ENCODE measurements at regions not wholly inside any gene's neighbourhood (a gene's known extent, or its start where the extent isn't known, plus 50 kb on each side); places are given as distances from the start of the nearest gene placed in this dataset.

- Mint-ChIP-seq H3K27me3 (ENCODE audit: insufficient read depth) (no peaks in the 10 kb centered on the region), H3K4me1 (ENCODE audit: low read depth) (no peaks in the 10 kb centered on the region), H3K36me3 (ENCODE audit: low read depth) (no peaks in the 10 kb centered on the region), H3K27ac (no peak overlapping the region), H3K9me3 (peaks cover 3% of the 10 kb centered on the region), H3K4me3 (no peak overlapping the region)
- no peak for DNase-seq (ENCODE audit: low spot score)
- intact Hi-C loops (cut with micrococcal nuclease), result no loop called here
Observed at GRCh38 chr6:78502386-78502887, 364.9 kb upstream of the IRAK1BP1 start.

DNA sequence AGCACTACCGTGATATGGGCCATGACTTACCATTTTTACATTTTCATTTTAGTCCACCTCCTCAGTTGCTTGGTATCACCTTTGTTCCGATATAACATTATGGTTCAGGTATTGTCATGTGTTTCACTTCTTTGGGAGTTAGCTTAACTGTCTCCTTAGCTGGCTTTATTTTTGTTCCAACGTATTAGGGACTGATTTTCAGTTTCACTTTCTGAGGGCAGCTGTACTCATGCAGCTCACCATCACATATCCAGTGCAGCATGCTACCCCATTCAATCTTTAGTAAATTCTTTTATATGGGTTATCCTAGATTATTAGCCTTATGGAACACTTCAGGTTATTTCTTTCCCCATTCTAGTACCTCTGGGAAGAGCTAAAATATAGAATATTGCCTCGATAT, 362.2 kb upstream of the IRAK1BP1 start:
- Mint-ChIP-seq H3K36me3 (ENCODE audit: low read depth) (no peaks in the 10 kb centered on the region), H3K4me3 (no peak overlapping the region), H3K27ac (no peak overlapping the region), H3K27me3 (ENCODE audit: insufficient read depth) (no peaks in the 10 kb centered on the region), H3K4me1 (ENCODE audit: low read depth) (no peaks in the 10 kb centered on the region), H3K9me3 (peaks cover 3% of the 10 kb centered on the region)
- intact Hi-C loops (cut with micrococcal nuclease), result no loop called here
- DNase-seq (ENCODE audit: low spot score), result no peak

DNA sequence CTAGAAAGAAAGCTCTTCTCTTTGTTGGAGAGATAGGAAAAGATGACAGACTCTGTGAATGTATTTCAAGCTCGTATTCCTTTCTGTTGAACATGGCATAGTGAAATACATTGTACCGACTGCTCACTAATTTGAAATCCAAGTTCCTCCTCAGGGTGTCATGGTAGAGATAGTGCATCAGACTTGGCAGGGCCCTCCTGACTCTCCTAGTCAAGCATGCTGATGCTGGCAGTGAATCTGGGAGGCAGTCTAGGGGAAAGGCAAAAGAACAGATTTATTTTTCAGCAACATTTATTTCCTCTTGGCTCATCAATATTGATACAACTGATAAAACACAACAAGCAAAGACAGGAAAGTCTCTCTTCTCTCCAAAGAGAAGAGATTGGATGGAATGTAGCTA, 356.3 kb upstream of the IRAK1BP1 start:
- H3K4me1 Mint-ChIP-seq (ENCODE audit: low read depth), result no peaks in the 10 kb centered on the region

GRCh38 chr6:78513856-78514255, 353.5 kb upstream of the IRAK1BP1 start:
- intact Hi-C loops (cut with micrococcal nuclease), result no loop called here
- Mint-ChIP-seq H3K36me3 (ENCODE audit: low read depth) (no peaks in the 10 kb centered on the region), H3K9me3 (no peaks in the 10 kb centered on the region), H3K4me3 (no peak overlapping the region), H3K27ac (no peak overlapping the region), H3K27me3 (ENCODE audit: insufficient read depth) (no peaks in the 10 kb centered on the region), H3K4me1 (ENCODE audit: low read depth) (no peaks in the 10 kb centered on the region)
- DNase-seq (ENCODE audit: low spot score), result no peak

More for the DNA sequence above, 356.3 kb upstream of the IRAK1BP1 start:
- no peaks in the 10 kb centered on the region for H3K36me3 Mint-ChIP-seq (ENCODE audit: low read depth)
- H3K4me3 Mint-ChIP-seq, result no peak overlapping the region
- no peaks in the 10 kb centered on the region for H3K9me3 Mint-ChIP-seq
- DNase-seq (ENCODE audit: low spot score), result no peak
- no peaks in the 10 kb centered on the region for H3K27me3 Mint-ChIP-seq (ENCODE audit: insufficient read depth)
- intact Hi-C loops (cut with micrococcal nuclease), result no loop called here
- no peak overlapping the region for H3K27ac Mint-ChIP-seq

GRCh38 chr6:78515271-78515670, 352.1 kb upstream of the IRAK1BP1 start:
- H3K36me3 Mint-ChIP-seq (ENCODE audit: low read depth), result no peaks in the 10 kb centered on the region
- H3K27ac Mint-ChIP-seq, result no peak overlapping the region
- no peaks in the 10 kb centered on the region for H3K27me3 Mint-ChIP-seq (ENCODE audit: insufficient read depth)
- no peak for DNase-seq (ENCODE audit: low spot score)
- intact Hi-C loops (cut with micrococcal nuclease), result no loop called here
- no peaks in the 10 kb centered on the region for H3K9me3 Mint-ChIP-seq
- no peak overlapping the region for H3K4me3 Mint-ChIP-seq
- no peaks in the 10 kb centered on the region for H3K4me1 Mint-ChIP-seq (ENCODE audit: low read depth)

- Mint-ChIP-seq H3K36me3 (ENCODE audit: low read depth) (no peaks in the 10 kb centered on the region), H3K4me3 (no peak overlapping the region), H3K4me1 (ENCODE audit: low read depth) (no peaks in the 10 kb centered on the region), H3K27ac (no peak overlapping the region), H3K9me3 (no peaks in the 10 kb centered on the region), H3K27me3 (ENCODE audit: insufficient read depth) (no peaks in the 10 kb centered on the region)
- intact Hi-C loops (cut with micrococcal nuclease), result no loop called here
- no peak for DNase-seq (ENCODE audit: low spot score)
Observed at GRCh38 chr6:78517399-78517798, 350.0 kb upstream of the IRAK1BP1 start.

DNA sequence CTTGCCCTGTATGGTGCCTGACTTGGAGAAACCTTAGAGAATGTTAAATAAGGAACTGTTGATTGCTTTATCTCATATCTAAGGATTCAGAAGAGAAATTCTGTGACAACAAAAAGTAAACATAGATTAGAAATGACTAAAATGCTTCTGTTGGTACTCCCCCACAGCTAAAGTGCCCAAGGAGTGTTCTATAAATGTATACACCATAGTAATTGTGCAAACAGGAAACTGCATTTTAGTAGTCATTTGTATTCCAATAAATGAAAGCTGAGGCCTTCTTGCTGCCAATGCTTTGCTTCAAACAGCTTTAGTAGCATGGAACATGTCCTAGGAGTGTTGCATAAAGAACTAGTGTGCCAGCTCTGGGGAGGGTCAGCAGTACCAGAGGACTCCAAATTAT, 343.7 kb upstream of the IRAK1BP1 start:
- Mint-ChIP-seq H3K27ac (no peak overlapping the region), H3K27me3 (ENCODE audit: insufficient read depth) (no peaks in the 10 kb centered on the region), H3K9me3 (no peaks in the 10 kb centered on the region), H3K4me1 (ENCODE audit: low read depth) (no peaks in the 10 kb centered on the region), H3K36me3 (ENCODE audit: low read depth) (no peaks in the 10 kb centered on the region), H3K4me3 (no peak overlapping the region)
- intact Hi-C loops (cut with micrococcal nuclease), result no loop called here
- no peak for DNase-seq (ENCODE audit: low spot score)

GRCh38 chr6:78525976-78526375, 341.4 kb upstream of the IRAK1BP1 start:
- H3K4me1 Mint-ChIP-seq (ENCODE audit: low read depth), result no peaks in the 10 kb centered on the region
- H3K9me3 Mint-ChIP-seq, result no peaks in the 10 kb centered on the region
- H3K27ac Mint-ChIP-seq, result no peak overlapping the region
- intact Hi-C loops (cut with micrococcal nuclease), result no loop called here
- no peak for DNase-seq (ENCODE audit: low spot score)
- no peak overlapping the region for H3K4me3 Mint-ChIP-seq
- no peaks in the 10 kb centered on the region for H3K36me3 Mint-ChIP-seq (ENCODE audit: low read depth)
- no peaks in the 10 kb centered on the region for H3K27me3 Mint-ChIP-seq (ENCODE audit: insufficient read depth)

DNA sequence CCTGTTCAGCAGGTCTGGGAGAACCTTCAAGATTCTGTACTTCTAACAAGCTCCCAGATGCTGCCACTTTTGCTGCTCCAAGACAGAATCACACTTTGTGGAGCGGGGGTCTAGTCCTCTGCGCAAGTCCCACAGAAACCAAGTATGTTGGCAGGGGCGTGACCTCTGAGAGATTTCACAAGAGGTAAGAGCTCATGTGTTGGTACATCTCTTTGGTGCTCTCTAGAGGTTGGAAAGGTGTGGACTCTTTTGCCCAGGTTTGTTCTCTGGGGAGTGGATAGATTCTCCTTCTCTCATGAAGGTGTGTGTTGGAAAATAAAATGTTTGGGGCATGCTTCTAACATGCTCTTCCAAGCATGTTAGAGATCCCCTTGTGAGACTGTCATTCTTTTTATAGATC, 340.9 kb upstream of the IRAK1BP1 start:
- H3K4me3 Mint-ChIP-seq, result no peak overlapping the region
- DNase-seq (ENCODE audit: low spot score), result no peak
- no peaks in the 10 kb centered on the region for H3K27me3 Mint-ChIP-seq (ENCODE audit: insufficient read depth)
- H3K36me3 Mint-ChIP-seq (ENCODE audit: low read depth), result no peaks in the 10 kb centered on the region
- H3K27ac Mint-ChIP-seq, result no peak overlapping the region
- intact Hi-C loops (cut with micrococcal nuclease), result no loop called here
- no peaks in the 10 kb centered on the region for H3K4me1 Mint-ChIP-seq (ENCODE audit: low read depth)
- H3K9me3 Mint-ChIP-seq, result no peaks in the 10 kb centered on the region

DNA sequence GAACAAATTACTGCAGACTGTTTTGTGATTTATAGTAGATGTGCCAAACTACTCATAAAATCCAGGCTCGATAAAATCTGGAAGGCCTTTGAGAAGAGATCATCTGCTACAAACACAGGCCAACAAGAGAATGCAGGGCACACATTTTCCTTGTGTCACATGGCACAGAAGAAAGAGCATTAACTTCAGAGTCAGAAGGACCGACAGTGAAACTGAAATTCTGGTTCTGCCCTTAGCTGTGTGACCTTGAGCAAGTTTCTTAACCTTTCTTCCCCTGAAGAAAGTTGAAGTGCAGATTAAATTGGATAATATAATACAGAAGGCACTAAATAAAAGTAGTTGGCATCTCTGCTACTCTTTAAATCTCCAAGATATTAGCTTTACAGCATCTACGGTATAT, 338.4 kb upstream of the IRAK1BP1 start:
- no peak for DNase-seq (ENCODE audit: low spot score)
- Mint-ChIP-seq H3K4me1 (ENCODE audit: low read depth) (no peaks in the 10 kb centered on the region), H3K9me3 (no peaks in the 10 kb centered on the region), H3K27ac (no peak overlapping the region), H3K36me3 (ENCODE audit: low read depth) (no peaks in the 10 kb centered on the region), H3K27me3 (ENCODE audit: insufficient read depth) (no peaks in the 10 kb centered on the region), H3K4me3 (no peak overlapping the region)
- intact Hi-C loops (cut with micrococcal nuclease), result no loop called here

DNA sequence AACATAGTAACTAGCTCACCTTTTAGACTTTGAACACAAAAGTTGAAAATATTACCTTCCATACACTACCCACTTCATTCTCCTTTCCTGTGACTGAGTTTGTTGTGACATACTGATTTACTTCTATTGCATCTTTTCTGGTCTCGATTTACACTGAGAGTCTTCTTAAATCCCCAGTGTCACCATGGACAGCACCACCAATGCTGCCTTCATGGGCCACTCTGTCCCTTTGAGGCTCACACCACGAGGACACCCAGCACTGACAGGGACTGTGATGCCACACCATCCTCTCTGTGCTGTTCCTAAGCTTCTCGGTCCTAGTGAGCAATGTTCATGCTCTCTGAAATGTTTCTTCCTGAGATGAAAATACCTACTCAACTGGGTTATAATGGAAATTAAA, 337.1 kb upstream of the IRAK1BP1 start:
- Mint-ChIP-seq H3K36me3 (ENCODE audit: low read depth) (no peaks in the 10 kb centered on the region), H3K4me1 (ENCODE audit: low read depth) (no peaks in the 10 kb centered on the region), H3K27ac (no peak overlapping the region), H3K4me3 (no peak overlapping the region), H3K9me3 (no peaks in the 10 kb centered on the region), H3K27me3 (ENCODE audit: insufficient read depth) (no peaks in the 10 kb centered on the region)
- no peak for DNase-seq (ENCODE audit: low spot score)
- intact Hi-C loops (cut with micrococcal nuclease), result no loop called here

GRCh38 chr6:78533426-78533825, 333.9 kb upstream of the IRAK1BP1 start:
- Mint-ChIP-seq H3K9me3 (no peaks in the 10 kb centered on the region), H3K27ac (no peak overlapping the region), H3K4me1 (ENCODE audit: low read depth) (no peaks in the 10 kb centered on the region), H3K36me3 (ENCODE audit: low read depth) (no peaks in the 10 kb centered on the region), H3K4me3 (no peak overlapping the region), H3K27me3 (ENCODE audit: insufficient read depth) (no peaks in the 10 kb centered on the region)
- DNase-seq (ENCODE audit: low spot score), result no peak
- intact Hi-C loops (cut with micrococcal nuclease), result no loop called here

DNA sequence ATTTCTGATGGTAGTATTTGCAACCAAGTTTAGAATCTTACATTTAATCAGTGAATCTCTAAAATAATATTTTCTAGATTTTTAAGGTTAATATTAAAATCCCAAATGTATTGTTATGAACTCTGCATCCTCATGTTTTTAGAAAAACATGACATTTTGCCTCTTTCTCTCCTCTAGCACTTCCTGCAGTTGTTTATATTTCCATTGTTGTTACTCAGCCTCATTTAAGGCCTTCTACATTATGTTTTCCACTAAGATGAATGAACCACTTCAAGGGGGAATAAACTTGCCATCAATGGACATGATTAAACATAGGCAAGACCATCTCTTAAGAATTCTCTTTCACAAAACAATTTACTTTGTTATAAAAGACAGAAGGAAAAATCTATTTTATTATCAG, 333.5 kb upstream of the IRAK1BP1 start:
- Mint-ChIP-seq H3K4me3 (no peak overlapping the region), H3K4me1 (ENCODE audit: low read depth) (no peaks in the 10 kb centered on the region), H3K27me3 (ENCODE audit: insufficient read depth) (no peaks in the 10 kb centered on the region), H3K36me3 (ENCODE audit: low read depth) (no peaks in the 10 kb centered on the region), H3K9me3 (no peaks in the 10 kb centered on the region), H3K27ac (no peak overlapping the region)
- DNase-seq (ENCODE audit: low spot score), result no peak
- intact Hi-C loops (cut with micrococcal nuclease), result no loop called here

DNA sequence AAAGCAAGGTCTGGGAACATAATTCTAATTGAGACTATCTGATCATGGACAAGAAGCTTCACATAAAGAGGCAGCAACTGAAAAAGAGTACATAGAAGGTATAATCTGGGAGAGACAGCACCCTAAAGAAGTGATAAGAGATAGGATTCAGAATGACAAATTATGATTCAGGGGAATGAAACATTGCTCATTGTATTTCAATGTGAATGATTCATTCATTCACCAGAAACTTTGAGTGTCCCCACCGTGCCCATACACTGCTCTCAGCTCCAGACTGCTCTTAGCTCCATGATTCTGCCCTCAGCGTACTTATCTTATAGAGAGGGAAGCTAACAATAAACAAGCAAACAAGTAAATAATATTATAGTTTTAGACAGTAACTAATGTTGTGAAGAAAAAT, 329.3 kb upstream of the IRAK1BP1 start:
- Mint-ChIP-seq H3K27me3 (ENCODE audit: insufficient read depth) (no peaks in the 10 kb centered on the region), H3K4me1 (ENCODE audit: low read depth) (no peaks in the 10 kb centered on the region)

More for the DNA sequence above, 329.3 kb upstream of the IRAK1BP1 start:
- H3K9me3 Mint-ChIP-seq, result no peaks in the 10 kb centered on the region
- no peak for DNase-seq (ENCODE audit: low spot score)
- H3K36me3 Mint-ChIP-seq (ENCODE audit: low read depth), result no peaks in the 10 kb centered on the region
- no peak overlapping the region for H3K27ac Mint-ChIP-seq
- no peak overlapping the region for H3K4me3 Mint-ChIP-seq
- intact Hi-C loops (cut with micrococcal nuclease), result no loop called here
